Ovary (tissue), 3 donors: ENCODE measurements at regions not wholly inside any gene's neighbourhood (a gene's known extent, or its start where the extent isn't known, plus 50 kb on each side); places are given as distances from the start of the nearest gene placed in this dataset.
"Not testable (repeated sequence)": the region's sequence is repeated elsewhere in the genome, so short reads cannot be mapped to it uniquely, and the experiment has no call there.

Source experiments
- CTCF ChIP-seq, 3 donors: fragments of 450-650 bp in 2 of 3; fragments of 200-600 bp in 1 of 3; IDR thresholded peaks; one replicate each; pipeline versions ENCODE4 v1.5.1 to v1.8.0; 2016 to 2022; ENCODE audit warnings: antibody characterized with exemption in 3 of 3, mild to moderate bottlenecking in 1 of 3
- EP300 ChIP-seq: sonication (generic); formaldehyde crosslinking; IDR thresholded peaks from one replicate; pipeline ENCODE4 v1.6.1; 2017; ENCODE audit warnings: antibody characterized with exemption
- POLR2A ChIP-seq: fragments of 450-650 bp; IDR thresholded peaks from one replicate; pipeline ENCODE4 v1.6.1; 2017; ENCODE audit warnings: antibody characterized with exemption, mild to moderate bottlenecking, moderate library complexity
- donor health status: DM: no; HTN: no; CAD: no.

- TF ChIP-seq CTCF (IDR thresholded peaks at IDR 0.05); POLR2A; EP300: not testable (repeated sequence)
Measured at GRCh38 chr20:1727303-1727702, 69.7 kb upstream of the SIRPG start.
